ENCODE measurements at regions not wholly inside any gene's neighbourhood (a gene's known extent, or its start where the extent isn't known, plus 50 kb on each side); places are given as distances from the start of the nearest gene placed in this dataset.

DNA sequence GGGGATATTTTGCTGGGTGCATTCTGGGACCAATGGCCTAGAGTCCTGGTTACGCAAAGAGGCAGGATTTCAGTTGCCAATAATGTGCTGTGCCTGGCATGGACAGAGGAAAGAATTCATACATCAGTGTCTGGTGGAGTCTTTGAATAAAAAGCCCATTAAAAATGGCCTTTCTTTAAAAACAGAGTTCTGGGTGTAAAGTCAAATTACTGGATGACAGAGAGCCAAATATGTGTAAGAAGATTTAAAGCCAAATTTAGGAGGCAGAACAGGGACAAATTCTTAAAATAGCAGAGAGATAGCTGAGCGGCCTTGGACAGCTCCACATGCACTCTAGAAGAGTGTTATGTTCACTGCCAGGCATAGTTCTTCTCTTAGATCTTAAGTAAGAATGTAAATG lies 60.8 kb upstream of the MEOX2 start:
- no peak for TF ChIP-seq POLR2A (IDR thresholded peaks at IDR 0.05; ENCODE audit: low read length)
- TF ChIP-seq GATA1 (IDR thresholded peaks at IDR 0.05; ENCODE audit: low read depth, low read length) = no peak
